Keratinocyte (primary cell): ENCODE measurements at regions not wholly inside any gene's neighbourhood (a gene's known extent, or its start where the extent isn't known, plus 50 kb on each side); places are given as distances from the start of the nearest gene placed in this dataset.

Source experiments
- DNase-seq: peaks from one replicate; pipeline ENCODE4 v3.0.0-alpha.2; 2011; ENCODE audit warnings: low read depth, missing footprints, low spot score
- FAIRE-seq: peaks from 2 replicates; lab custom pipeline; 2011; peaks lifted over from hg19 to GRCh38; lab: Jason Lieb, UNC
- H2AFZ ChIP-seq: 2 replicates; pipeline ENCODE4 v1.6.0; 2012; ENCODE audit warnings: low read length, control low read depth, inconsistent platforms; ENCODE audit not compliant: control insufficient read depth
- H3K27ac ChIP-seq: 2 replicates; pipeline ENCODE4 v1.5.1; 2011; ENCODE audit warnings: low read length; ENCODE audit not compliant: control insufficient read depth, insufficient read depth
- H3K27me3 ChIP-seq: 3 replicates; pipeline ENCODE4 v1.6.0; 2011; ENCODE audit warnings: low read length; ENCODE audit not compliant: control insufficient read depth, insufficient read depth; ENCODE audit errors: extremely low read depth
- H3K36me3 ChIP-seq, 2 experiments: 2 replicates in 1 of 2; 3 replicates in 1 of 2; pipeline ENCODE4 v1.5.1; 2011; ENCODE audit warnings: low read length in 2 of 2, mild to moderate bottlenecking in 1 of 2; ENCODE audit not compliant: control insufficient read depth in 2 of 2, insufficient read depth in 2 of 2; ENCODE audit errors: extremely low read depth in 1 of 2
- H3K4me1 ChIP-seq: 3 replicates; pipeline ENCODE4 v1.5.1; 2011; ENCODE audit warnings: low read length; ENCODE audit not compliant: control insufficient read depth, insufficient read depth; ENCODE audit errors: extremely low read depth
- H3K4me2 ChIP-seq: 3 replicates; pipeline ENCODE4 v1.6.0; 2011; ENCODE audit warnings: low read depth, low read length; ENCODE audit not compliant: control insufficient read depth, insufficient read depth; ENCODE audit errors: extremely low read depth
- H3K4me3 ChIP-seq, 3 experiments: fragments of 200-600 bp in 1 of 3; sonication (generic) in 1 of 3; 2 replicates in 2 of 3; 3 replicates in 1 of 3; pipeline ENCODE4 v1.5.1; 2011 to 2016; ENCODE audit warnings: low read length in 3 of 3, mild to moderate bottlenecking in 3 of 3, control low read depth in 2 of 3, inconsistent platforms in 1 of 3, low read depth in 1 of 3, mixed read lengths in 1 of 3, mixed run types in 1 of 3, moderate library complexity in 1 of 3; ENCODE audit not compliant: control insufficient read depth in 2 of 3, insufficient read depth in 2 of 3; ENCODE audit errors: extremely low read depth in 1 of 3
- H3K79me2 ChIP-seq: 2 replicates; pipeline ENCODE4 v1.6.0; 2012; ENCODE audit warnings: low read length; ENCODE audit not compliant: control insufficient read depth, insufficient read depth
- H3K9ac ChIP-seq: 3 replicates; pipeline ENCODE4 v1.6.0; 2011; ENCODE audit warnings: low read length; ENCODE audit not compliant: control insufficient read depth, insufficient read depth; ENCODE audit errors: extremely low read depth
- H3K9me1 ChIP-seq: 3 replicates; pipeline ENCODE4 v1.6.0; 2011; ENCODE audit warnings: low read length; ENCODE audit not compliant: control insufficient read depth, insufficient read depth; ENCODE audit errors: extremely low read depth
- H3K9me3 ChIP-seq: 2 replicates; pipeline ENCODE4 v1.5.1; 2012; ENCODE audit warnings: low read depth, low read length; ENCODE audit not compliant: control insufficient read depth
- H4K20me1 ChIP-seq: 3 replicates; pipeline ENCODE4 v1.6.0; 2011; ENCODE audit warnings: low read length; ENCODE audit not compliant: control insufficient read depth, insufficient read depth; ENCODE audit errors: extremely low read depth
- CTCF ChIP-seq, 3 experiments: IDR thresholded peaks in 1 of 3; conservative IDR thresholded peaks in 1 of 3; optimal IDR thresholded peaks in 1 of 3; 2 replicates in 2 of 3; 3 replicates in 1 of 3; pipeline versions ENCODE3 to v1.5.1; 2011; ENCODE audit warnings: low read length in 3 of 3, mild to moderate bottlenecking in 3 of 3, moderate library complexity in 2 of 3, control low read depth in 1 of 3, inconsistent platforms in 1 of 3; ENCODE audit not compliant: insufficient read depth in 2 of 3; ENCODE audit errors: extremely low read depth in 1 of 3
- EZH2 ChIP-seq: IDR thresholded peaks from one replicate; pipeline ENCODE4 v1.6.1; 2012; ENCODE audit warnings: inconsistent platforms, mild to moderate bottlenecking, low read length, moderate library complexity
- dilution Hi-C: fragments of 300-500 bp; cut with MboI; formaldehyde crosslinking; loops from one replicate; pipeline ENCODE4 v1.7.0; 2020; ENCODE audit warnings: low sequenced_read_pairs; ENCODE audit not compliant: extremely low pct_ligation_motif_present

GRCh38 chr7:1290679-1291356 is 58.1 kb downstream of the UNCX start:
- H4K20me1 ChIP-seq: no peaks in the 10 kb centered on the region
- FAIRE-seq: no peak
- dilution Hi-C loops: no loop called here
- H3K9me3 ChIP-seq: no peaks in the 10 kb centered on the region
- H3K4me3 ChIP-seq: peak overlapping the region; percentile 13 to 57 (median 44)
- TF ChIP-seq CTCF (optimal IDR thresholded peaks at IDR 0.05 in 1 of 3, IDR thresholded peaks at IDR 0.05 in 1 of 3, conservative IDR thresholded peaks at IDR 0.05 in 1 of 3; ENCODE audit: extremely low read depth in 1 of 3, insufficient read depth in 2 of 3, low read length in 3 of 3): peak in 2 of 3 experiments; percentile 12 to 32
- TF ChIP-seq EZH2: peak; percentile 18
- H3K27me3 ChIP-seq: peaks cover 54% of the 10 kb centered on the region
- DNase-seq: no peak
- H3K4me2 ChIP-seq: peak overlapping the region; percentile 84
- no peaks in the 10 kb centered on the region for H3K79me2 ChIP-seq
- peak overlapping the region; percentile 59 for H2AFZ ChIP-seq
- no peaks in the 10 kb centered on the region for H3K9me1 ChIP-seq
- H3K27ac ChIP-seq: no peak overlapping the region
- no peak overlapping the region for H3K9ac ChIP-seq
- no peaks in the 10 kb centered on the region for H3K36me3 ChIP-seq
- H3K4me1 ChIP-seq: peaks cover 6% of the 10 kb centered on the region

GRCh38 chr7:1291357-1291689 is 58.7 kb downstream of the UNCX start:
- Histone ChIP-seq H4K20me1 (no peaks in the 10 kb centered on the region), H3K9me1 (no peaks in the 10 kb centered on the region), H3K79me2 (no peaks in the 10 kb centered on the region), H3K9ac (no peak overlapping the region), H3K27ac (no peak overlapping the region), H2AFZ (no peak overlapping the region), H3K36me3 (no peaks in the 10 kb centered on the region), H3K4me1 (peaks cover 6% of the 10 kb centered on the region), H3K4me2 (no peak overlapping the region), H3K9me3 (no peaks in the 10 kb centered on the region), H3K27me3 (peaks cover 57% of the 10 kb centered on the region), H3K4me3 (no peak overlapping the region)
- TF ChIP-seq EZH2: no peak
- no peak for TF ChIP-seq CTCF (optimal IDR thresholded peaks at IDR 0.05 in 1 of 3, IDR thresholded peaks at IDR 0.05 in 1 of 3, conservative IDR thresholded peaks at IDR 0.05 in 1 of 3; ENCODE audit: extremely low read depth in 1 of 3, insufficient read depth in 2 of 3, low read length in 3 of 3)
- DNase-seq (no peak), FAIRE-seq (no peak)
- dilution Hi-C loops: no loop called here
